ENCODE measurements at regions not wholly inside any gene's neighbourhood (a gene's known extent, or its start where the extent isn't known, plus 50 kb on each side); places are given as distances from the start of the nearest gene placed in this dataset.
A peak's percentile ranks its signal among the peaks of the same experiment; 100 is the strongest.
"Not testable (repeated sequence)": the region's sequence is repeated elsewhere in the genome, so short reads cannot be mapped to it uniquely, and the experiment has no call there.

GRCh38 chr19:29873801-29874575 is 62.2 kb downstream of the CCNE1 start:
- no peak for DNase-seq

GRCh38 chr19:29875931-29876330 is 64.1 kb downstream of the CCNE1 start:
- no peak for DNase-seq

GRCh38 chr19:29876414-29876813 is 64.6 kb downstream of the CCNE1 start:
- DNase-seq: no peak

GRCh38 chr19:29876908-29877307 is 65.1 kb downstream of the CCNE1 start:
- DNase-seq: not testable (repeated sequence)

GRCh38 chr19:29878973-29879654 is 62.9 kb upstream of the URI1 start:
- peak; percentile 52 for DNase-seq

- no peak for DNase-seq
These were observed 62.4 kb upstream of the URI1 start for GRCh38 chr19:29879655-29879974.

- DNase-seq: no peak
These were observed 61.4 kb upstream of the URI1 start for GRCh38 chr19:29880498-29881081.

GRCh38 chr19:29881386-29881785 is 60.7 kb upstream of the URI1 start:
- peak; percentile 55 for DNase-seq

- no peak for DNase-seq
These were observed 59.3 kb upstream of the URI1 start for GRCh38 chr19:29882719-29883105.

- DNase-seq: no peak
These were observed 58.0 kb upstream of the URI1 start for GRCh38 chr19:29884044-29884443.

- no peak for DNase-seq
These were observed 57.6 kb upstream of the URI1 start for GRCh38 chr19:29884466-29884865.

GRCh38 chr19:29886106-29886505 is 55.9 kb upstream of the URI1 start:
- not testable (repeated sequence) for DNase-seq

- DNase-seq: no peak
These were observed 55.5 kb upstream of the URI1 start for GRCh38 chr19:29886586-29886985.

GRCh38 chr19:29887442-29887855 is 54.6 kb upstream of the URI1 start:
- no peak for DNase-seq

- not testable (repeated sequence) for DNase-seq
These were observed 54.0 kb upstream of the URI1 start for GRCh38 chr19:29888047-29888446.

GRCh38 chr19:29889702-29890101 is 52.3 kb upstream of the URI1 start:
- no peak for DNase-seq

- DNase-seq: no peak
These were observed 51.6 kb upstream of the URI1 start for GRCh38 chr19:29890392-29890791.

Data from fibroblast of skin of back (primary cell).